Type B pancreatic cell (in vitro differentiated cells): ENCODE measurements at regions not wholly inside any gene's neighbourhood (a gene's known extent, or its start where the extent isn't known, plus 50 kb on each side); places are given as distances from the start of the nearest gene placed in this dataset.

Experiments used
- DNase-seq: peaks from one replicate; pipeline ENCODE4 v3.0.0; 2021; ENCODE audit warnings: mixed read lengths; ENCODE audit not compliant: unreplicated experiment; ENCODE audit errors: extremely low spot score
- H3K27ac Mint-ChIP-seq: 2 replicates; pipeline ENCODE4 v1.8.0; 2021; ENCODE audit warnings: mild to moderate bottlenecking, mixed read lengths
- H3K27me3 Mint-ChIP-seq: 2 replicates; pipeline ENCODE4 v1.8.0; 2021; ENCODE audit warnings: mixed read lengths
- H3K36me3 Mint-ChIP-seq: 2 replicates; pipeline ENCODE4 v1.8.0; 2021; ENCODE audit warnings: mixed read lengths
- H3K4me1 Mint-ChIP-seq: one replicate; pipeline ENCODE4 v1.8.0; 2021; ENCODE audit warnings: mixed read lengths; ENCODE audit not compliant: unreplicated experiment
- H3K4me3 Mint-ChIP-seq: 2 replicates; pipeline ENCODE4 v1.8.0; 2021; ENCODE audit warnings: mild to moderate bottlenecking, mixed read lengths
- H3K9me3 Mint-ChIP-seq: 2 replicates; pipeline ENCODE4 v1.8.0; 2021; ENCODE audit warnings: mixed read lengths
- TF ChIP-seq, protein P1 (sequence below): fragments of 200-600 bp; sonication (generic); conservative IDR thresholded peaks from 2 replicates; pipeline ENCODE4 v1.5.0; 2021; ENCODE audit warnings: antibody characterized with exemption, mild to moderate bottlenecking

DNA sequence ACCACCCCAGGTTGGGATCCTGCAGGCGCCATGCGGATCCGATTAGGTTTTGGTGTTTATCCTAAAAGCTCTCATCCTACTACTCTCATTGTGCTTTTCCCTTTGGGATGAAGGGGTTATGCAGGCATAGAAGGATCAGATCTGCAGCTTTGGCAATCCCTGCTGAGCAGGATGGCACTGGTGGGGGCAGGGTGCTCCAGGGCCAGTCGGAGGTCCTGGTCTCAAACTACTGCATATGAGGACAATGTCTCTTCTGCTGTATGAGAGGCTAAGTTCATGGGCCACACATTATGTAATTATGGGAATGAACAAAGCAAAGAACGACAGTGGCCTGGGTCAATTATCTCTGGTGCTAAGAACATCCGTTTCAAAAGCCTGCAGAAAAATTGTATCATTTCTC lies 334.2 kb downstream of the IRX1 start:
- peaks cover 3% of the 10 kb centered on the region for H3K36me3 Mint-ChIP-seq
- no peak overlapping the region for H3K4me3 Mint-ChIP-seq
- peaks cover 5% of the 10 kb centered on the region for H3K4me1 Mint-ChIP-seq
- H3K27me3 Mint-ChIP-seq = peaks cover 53% of the 10 kb centered on the region
- TF ChIP-seq, protein P1, sequence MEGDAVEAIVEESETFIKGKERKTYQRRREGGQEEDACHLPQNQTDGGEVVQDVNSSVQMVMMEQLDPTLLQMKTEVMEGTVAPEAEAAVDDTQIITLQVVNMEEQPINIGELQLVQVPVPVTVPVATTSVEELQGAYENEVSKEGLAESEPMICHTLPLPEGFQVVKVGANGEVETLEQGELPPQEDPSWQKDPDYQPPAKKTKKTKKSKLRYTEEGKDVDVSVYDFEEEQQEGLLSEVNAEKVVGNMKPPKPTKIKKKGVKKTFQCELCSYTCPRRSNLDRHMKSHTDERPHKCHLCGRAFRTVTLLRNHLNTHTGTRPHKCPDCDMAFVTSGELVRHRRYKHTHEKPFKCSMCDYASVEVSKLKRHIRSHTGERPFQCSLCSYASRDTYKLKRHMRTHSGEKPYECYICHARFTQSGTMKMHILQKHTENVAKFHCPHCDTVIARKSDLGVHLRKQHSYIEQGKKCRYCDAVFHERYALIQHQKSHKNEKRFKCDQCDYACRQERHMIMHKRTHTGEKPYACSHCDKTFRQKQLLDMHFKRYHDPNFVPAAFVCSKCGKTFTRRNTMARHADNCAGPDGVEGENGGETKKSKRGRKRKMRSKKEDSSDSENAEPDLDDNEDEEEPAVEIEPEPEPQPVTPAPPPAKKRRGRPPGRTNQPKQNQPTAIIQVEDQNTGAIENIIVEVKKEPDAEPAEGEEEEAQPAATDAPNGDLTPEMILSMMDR = no peak
- no peak overlapping the region for H3K27ac Mint-ChIP-seq
- no peak for DNase-seq
- no peaks in the 10 kb centered on the region for H3K9me3 Mint-ChIP-seq

DNA sequence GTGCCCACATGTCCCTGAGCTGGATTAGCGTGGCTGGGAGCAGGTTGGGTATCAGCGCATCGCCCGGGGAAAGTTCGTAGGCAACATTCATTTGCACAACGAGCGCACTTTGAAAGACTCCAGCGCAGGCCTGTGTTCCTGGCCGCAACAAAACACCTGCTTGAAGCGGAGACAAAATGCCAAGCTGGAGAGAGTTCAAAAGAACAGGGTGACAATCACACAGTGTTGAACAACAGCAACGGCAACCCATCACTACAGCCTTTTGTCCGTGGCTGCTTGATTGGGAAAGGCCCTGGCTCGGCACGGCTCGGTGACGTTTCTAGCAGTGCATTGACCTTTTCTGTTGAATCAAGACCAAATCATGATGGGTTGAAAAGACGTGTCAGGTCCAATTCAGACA lies 336.3 kb downstream of the IRX1 start:
- peaks cover 3% of the 10 kb centered on the region for H3K36me3 Mint-ChIP-seq
- H3K4me1 Mint-ChIP-seq = no peaks in the 10 kb centered on the region
- no peak for DNase-seq
- H3K9me3 Mint-ChIP-seq = no peaks in the 10 kb centered on the region
- TF ChIP-seq, protein P1 = no peak
- H3K27ac Mint-ChIP-seq = no peak overlapping the region
- peaks cover 41% of the 10 kb centered on the region for H3K27me3 Mint-ChIP-seq
- H3K4me3 Mint-ChIP-seq = no peak overlapping the region

DNA sequence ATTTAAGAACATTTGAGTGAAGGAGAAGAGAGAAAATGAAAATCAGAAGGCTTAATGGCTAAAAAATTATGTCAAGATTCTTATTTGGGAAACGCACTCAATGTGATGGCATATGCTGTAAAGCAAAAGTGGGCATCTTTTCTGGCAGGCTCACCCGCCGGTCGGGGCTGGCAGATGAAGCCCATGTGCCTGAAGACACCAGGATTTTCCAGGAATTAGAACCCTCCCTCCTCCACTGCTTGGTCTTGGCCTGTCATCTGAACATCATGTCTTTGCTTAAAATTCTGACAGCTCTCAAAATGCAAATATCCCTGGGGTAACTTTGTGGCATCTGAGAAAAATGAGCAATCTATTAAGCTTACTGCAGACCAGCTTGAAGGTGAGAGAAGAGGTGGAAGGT lies 337.9 kb downstream of the IRX1 start:
- TF ChIP-seq, protein P1 = no peak
- Mint-ChIP-seq H3K4me3 (no peak overlapping the region), H3K27ac (no peak overlapping the region), H3K36me3 (no peaks in the 10 kb centered on the region), H3K27me3 (peaks cover 26% of the 10 kb centered on the region), H3K4me1 (no peaks in the 10 kb centered on the region), H3K9me3 (no peaks in the 10 kb centered on the region)
- no peak for DNase-seq

DNA sequence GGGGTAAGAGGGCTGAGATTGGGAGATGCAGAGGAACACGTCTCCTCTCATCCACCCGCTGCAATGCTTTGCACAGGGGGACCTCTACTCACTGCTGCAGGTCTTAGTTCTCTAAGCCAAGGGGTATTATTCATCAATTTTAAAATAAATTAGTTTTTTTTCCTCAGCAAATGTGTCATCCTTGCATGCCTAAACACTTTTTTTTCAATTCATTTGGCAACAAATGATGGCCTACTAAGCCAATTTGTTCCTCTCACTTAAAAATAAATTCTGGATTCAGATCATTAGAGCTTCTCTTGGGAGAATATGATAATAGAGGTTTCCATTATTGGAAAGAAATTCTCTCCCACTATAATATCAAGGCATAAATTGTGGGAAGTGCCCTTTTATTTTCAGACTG lies 338.3 kb downstream of the IRX1 start:
- Mint-ChIP-seq H3K36me3 (no peaks in the 10 kb centered on the region), H3K4me3 (no peak overlapping the region)
- TF ChIP-seq, protein P1 = no peak

DNA sequence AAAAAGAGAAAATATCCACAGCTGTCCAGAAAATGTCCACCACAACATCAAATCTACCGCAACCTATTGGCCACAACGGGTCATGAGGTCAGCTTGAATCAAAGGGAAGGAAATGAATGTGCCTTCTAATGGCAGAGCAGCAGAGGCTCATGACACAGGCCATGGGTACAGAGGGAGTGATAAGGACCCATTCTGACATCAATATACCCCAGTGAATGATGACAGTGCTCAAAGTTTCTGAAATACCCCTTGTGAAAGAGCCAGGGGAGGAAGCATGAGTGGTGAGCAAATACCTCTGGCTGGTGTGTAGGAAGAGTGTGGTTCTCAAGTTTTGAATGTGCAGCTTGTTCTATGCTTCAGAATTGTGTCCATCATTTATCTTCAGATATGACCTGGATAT lies 348.2 kb downstream of the IRX1 start:
- Mint-ChIP-seq H3K9me3 (no peaks in the 10 kb centered on the region), H3K36me3 (no peaks in the 10 kb centered on the region), H3K27me3 (peaks cover 3% of the 10 kb centered on the region), H3K4me3 (no peak overlapping the region), H3K27ac (no peak overlapping the region), H3K4me1 (no peaks in the 10 kb centered on the region)
- no peak for DNase-seq
- TF ChIP-seq, protein P1 = no peak

More for the DNA sequence above, 338.3 kb downstream of the IRX1 start:
- H3K9me3 Mint-ChIP-seq = no peaks in the 10 kb centered on the region
- H3K27ac Mint-ChIP-seq = no peak overlapping the region
- H3K4me1 Mint-ChIP-seq = no peaks in the 10 kb centered on the region
- peaks cover 22% of the 10 kb centered on the region for H3K27me3 Mint-ChIP-seq
- DNase-seq = no peak

DNA sequence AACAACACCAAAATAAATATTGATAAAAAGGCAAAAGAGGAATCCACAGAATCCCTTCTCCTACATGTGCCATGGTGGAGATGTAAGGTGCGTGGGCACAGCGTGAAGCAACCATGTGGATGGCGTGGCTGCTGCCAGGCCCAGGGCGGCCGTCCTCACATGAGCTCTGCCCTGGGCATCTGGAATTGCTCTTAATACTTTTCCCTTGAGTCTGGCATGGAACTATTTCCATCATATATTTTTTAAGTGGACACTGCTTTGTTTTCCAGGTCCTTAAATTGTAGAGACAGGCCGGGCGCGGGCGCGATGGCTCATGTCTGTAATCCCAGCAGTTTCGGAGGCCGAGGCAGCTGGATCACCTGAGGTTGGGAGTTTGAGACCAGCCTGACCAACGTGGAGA lies 349.3 kb downstream of the IRX1 start:
- H3K9me3 Mint-ChIP-seq = no peaks in the 10 kb centered on the region
- H3K4me3 Mint-ChIP-seq = no peak overlapping the region
- peaks cover 3% of the 10 kb centered on the region for H3K27me3 Mint-ChIP-seq
- TF ChIP-seq, protein P1 = no peak
- H3K27ac Mint-ChIP-seq = no peak overlapping the region
- no peaks in the 10 kb centered on the region for H3K4me1 Mint-ChIP-seq
- DNase-seq = no peak
- no peaks in the 10 kb centered on the region for H3K36me3 Mint-ChIP-seq
